ELF-1 (cell line): ENCODE measurements at regions not wholly inside any gene's neighbourhood (a gene's known extent, or its start where the extent isn't known, plus 50 kb on each side); places are given as distances from the start of the nearest gene placed in this dataset.

Experiments used
- DNase-seq: peaks from one replicate; pipeline ENCODE4 v3.0.0-alpha.2; 2016; ENCODE audit warnings: low read depth, low spot score

DNA sequence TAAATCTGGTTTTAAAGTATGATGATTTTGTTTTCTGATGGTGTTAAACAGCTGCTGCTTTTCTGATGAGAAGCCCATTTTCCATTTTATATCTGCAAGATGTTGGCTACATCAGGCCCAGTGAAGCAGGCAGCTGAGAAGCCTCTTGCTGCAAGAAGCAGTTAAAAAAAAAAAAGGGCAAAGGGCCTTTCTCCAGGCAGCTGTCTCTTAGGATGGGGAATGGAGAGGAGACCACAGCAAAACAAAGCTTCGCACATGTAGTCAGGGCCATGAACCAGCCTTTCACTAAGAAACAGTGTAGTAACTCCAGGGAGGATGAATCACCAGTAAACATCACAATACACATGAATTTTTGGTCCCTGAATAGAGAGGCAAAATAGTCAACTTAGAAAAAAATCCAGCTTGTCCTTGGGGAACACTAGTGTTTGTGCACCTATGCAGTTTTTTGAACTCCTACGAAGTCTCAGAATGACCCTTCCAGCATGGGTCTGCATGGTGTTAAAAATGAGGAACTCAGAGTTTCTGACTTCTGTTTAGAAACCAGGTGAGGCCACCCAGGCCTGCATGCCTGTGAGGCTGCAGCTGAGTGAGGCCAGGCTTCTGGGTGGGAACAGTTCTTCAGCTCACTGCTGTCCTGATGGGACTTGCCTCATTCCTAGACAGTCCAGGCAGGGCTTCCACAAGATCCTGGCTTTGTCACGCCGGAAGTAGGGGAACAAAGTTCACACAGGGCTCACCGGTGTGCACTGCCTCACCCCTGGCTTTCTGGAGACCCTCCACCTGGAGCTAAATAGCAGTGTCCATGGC is 518.7 kb downstream of the MCTP2 start:
- DNase-seq, result no peak

DNA sequence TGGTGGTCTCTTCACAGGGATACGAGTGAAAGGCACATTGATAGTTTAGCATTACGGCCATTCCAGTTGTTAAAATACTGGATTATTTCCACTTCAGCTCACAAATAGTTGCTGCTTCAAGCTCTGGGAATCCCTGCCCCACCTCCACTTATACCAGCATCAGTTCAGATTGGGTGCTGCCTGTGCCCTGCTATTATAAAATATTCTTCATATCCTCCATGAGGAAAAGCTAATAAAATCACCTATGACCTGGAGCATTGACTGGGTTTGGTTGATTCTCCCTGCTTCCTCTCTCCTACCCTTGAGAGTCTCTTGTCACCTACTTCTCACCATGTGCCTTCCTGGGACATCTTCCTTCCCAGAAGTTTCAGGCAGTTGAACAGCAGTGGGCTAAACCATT is 529.0 kb downstream of the MCTP2 start:
- DNase-seq, result no peak

DNA sequence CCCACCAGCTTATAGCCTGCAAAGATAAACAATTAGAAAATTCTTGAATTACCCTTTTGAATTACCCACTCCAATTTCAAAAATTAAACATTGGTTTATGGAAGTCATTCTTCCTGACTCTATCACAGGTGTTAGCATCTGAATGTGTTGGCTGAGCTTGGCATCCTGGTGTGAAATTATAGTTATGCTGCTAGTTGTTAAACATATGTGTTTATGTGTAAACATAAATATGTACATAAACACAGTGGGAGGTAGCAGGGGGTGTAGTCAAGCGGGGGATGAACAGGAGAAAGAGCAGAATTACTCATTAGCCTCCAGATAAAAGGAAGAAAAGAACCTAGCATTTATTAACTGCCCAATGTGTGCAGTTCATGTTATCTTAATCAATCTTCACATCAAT is 530.2 kb downstream of the MCTP2 start:
- DNase-seq, result no peak

DNA sequence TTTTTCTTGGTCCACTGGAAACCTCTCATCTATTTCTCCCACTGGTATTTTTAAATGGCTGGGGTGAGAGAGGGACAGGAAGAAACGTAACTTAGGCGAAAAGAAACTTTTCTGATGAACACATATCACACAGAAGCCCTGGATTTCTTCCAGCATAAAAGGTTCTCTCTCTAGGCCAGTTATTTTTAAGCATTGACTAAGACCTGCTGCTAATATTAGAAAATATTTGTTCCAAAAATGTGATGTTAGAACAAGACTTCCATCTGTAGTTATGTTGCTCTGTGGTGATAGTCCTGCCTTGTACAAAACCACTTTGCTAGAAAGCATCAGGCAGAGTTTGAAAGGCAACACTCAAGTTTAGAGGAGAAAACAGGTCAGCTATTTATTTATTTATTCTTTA is 537.7 kb downstream of the MCTP2 start:
- no peak for DNase-seq

DNA sequence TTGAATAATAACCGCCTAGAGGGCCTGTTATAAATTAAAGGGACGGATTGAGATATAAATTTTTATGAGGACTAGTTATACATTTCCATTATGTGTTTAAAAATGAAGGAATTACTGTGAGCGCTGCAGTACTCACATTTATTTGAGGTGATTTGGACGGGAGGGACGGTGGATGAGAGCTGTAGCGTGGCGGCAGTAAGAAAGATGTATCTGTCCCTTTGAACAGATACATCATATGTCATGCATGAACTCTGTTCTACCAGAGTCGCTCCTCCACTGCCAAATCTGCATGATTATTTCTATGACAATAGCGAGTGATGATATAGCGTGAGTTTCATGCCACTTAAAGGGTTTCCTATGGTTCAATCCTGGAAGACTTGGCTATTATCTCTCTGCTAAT is 538.8 kb downstream of the MCTP2 start:
- no peak for DNase-seq

DNA sequence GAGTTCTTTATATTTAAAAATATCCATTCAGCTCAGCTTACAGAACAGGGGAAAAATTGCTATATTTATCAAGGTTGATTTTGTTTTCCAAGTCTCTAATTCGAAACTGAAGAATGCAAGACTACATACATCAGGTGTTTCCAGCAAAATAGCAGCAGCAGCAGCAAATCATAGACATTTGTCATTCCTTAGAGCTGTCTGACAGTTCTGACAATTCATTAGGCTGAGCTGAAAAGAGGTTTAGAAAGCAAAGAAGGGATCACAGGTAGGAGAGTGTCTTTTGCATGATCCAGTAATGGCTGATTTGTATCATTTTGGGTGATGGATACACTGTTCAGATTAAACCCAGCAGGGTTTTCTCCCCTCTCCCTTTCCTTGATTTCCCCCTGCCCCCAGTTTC is 545.7 kb downstream of the MCTP2 start:
- no peak for DNase-seq

DNA sequence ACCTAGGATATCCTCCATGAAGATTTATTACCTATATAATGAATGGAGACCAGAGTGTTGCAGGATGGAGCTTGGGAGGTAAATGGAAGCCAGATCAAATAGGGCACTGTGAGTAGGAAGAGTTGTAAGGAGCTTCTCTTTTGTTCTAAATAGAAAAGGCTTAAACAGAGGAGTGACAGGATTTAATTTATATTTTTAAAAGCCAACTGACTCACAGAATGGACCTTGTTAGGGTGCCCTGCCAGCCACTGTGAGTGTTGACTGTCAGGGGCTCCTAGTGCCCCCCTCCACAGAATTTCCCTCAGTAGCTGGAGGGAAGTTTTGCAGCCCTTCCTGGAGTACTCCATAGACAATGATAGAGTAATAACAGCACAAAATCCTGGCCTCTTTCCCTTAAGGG is 547.5 kb downstream of the MCTP2 start:
- DNase-seq, result no peak

DNA sequence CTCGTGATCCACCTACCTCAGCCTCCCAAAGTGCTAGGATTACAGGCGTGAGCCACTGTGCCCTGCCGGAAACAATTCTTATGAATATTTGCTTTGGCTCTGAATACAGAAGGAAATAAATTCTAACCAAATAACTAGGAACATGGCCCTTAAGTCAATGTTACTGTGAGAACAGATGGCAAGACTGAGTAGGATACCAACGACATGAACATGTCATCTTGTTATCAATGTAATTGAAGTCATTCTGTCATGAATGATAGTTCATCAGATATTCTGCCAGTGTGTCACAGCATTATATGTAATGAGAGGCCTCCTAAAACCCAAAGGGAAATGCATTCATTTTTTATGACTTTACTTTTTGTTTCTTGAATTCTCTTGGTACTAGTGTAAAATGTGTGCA is 548.8 kb downstream of the MCTP2 start:
- DNase-seq, result no peak

DNA sequence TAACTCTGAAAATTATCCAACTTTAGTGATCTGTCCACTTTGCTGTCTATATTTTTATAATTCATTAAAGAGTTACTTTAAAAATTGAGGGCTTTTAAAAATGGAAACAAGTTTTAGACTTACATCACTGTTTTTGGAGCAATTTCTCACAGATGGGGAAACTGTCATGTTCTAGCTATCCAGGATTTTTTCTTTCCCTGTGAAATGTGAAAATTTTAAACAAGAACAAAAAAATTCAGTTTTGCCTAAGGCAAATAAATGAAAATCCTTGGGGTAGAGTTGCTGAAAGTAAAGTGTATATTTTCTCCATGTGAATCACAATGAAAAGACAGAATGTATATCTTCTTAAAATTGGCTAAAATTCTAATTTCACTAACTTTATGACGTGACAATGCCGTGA is 553.7 kb downstream of the MCTP2 start:
- DNase-seq, result no peak

DNA sequence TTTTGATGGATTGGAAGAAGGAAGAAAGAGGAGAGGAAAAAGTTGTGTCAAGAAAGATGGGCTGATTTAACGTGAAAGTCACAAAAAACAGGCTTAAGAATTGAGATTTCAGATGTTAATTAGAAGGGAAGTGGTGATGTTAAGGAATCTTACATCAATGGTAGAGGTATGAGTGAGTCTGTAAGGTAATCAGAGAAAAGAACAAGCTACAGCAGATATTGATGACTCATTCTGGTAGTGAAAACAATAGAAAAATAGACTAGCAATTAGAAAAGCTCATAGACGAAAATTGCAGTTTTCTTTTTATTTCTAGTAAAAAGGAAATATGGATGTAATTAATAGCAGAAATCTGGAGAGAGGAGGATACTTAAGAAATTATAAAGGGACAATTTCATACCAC is 559.6 kb downstream of the MCTP2 start:
- DNase-seq, result no peak

DNA sequence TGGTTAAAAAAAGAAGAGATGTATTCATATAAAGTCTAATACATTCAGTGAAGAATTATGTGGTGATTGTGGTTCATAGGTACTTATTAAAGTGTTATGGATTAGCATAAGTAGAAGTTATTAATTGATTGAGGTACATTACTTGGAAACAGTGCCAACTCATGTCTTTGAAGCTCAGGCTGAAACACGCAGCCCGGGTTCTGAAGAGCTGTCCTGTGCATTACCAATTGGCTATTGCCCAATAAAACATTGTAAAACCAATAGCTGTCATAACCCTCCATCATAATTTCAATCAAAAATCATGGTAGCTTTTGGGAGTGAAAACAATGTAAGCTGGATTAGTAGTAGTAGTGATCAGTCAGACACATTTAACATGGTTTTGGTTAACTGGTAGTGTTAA is 560.1 kb downstream of the MCTP2 start:
- no peak for DNase-seq

DNA sequence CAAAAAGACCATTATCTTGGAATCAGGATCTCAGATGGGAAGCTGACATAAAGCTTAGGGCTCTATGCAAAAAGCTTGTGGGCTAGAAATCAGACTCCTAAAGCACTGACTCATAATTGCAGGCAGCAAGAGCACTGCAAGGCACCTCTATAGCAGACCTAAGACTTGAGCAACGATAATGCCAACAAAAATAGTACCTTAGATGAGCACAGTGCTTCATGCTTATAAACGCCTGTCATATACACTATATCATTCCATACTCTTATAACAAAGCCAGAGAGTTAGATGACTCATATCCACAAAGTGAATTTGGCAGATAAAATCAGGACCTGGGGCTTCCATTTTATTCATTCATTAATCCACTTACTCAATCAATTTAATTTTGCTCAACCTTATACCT is 560.8 kb downstream of the MCTP2 start:
- DNase-seq, result no peak

DNA sequence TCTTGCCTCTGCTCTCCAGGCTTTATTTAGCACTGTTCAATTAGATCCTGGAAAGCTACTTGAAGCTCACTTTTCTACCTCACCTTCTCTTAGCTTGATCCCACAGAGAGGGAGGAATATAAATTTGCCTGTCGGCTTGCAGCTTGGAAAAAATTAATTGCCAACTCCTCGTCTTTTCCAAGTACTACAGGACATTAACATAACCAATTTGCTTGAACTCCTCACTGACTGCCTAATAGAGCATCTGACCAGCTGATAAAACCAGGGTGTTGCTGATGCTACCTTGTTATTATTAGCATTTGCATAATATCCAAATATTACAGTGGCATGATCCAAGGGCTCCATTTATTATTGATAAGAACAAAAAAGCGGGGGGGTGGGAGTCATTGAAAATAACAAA is 561.8 kb downstream of the MCTP2 start:
- DNase-seq, result no peak

DNA sequence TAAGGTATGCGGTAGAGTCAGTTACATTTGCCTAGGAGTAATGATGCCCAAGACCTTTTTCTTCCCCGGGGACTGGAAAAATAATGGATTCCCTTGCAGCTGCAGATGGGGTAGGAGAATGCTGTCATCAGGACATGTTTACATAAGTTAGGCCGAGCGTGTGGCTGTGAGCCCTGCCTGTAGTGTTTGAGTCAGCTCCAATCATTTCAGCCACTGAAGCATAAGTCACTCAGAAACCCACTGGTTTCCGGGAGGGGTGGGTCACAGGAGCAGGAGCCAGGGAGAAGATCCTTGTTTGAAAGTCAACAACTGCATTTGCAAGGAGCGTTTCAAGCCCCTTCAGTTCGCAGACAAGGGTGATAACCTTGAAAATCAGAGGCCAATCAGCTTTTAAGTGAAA is 562.3 kb downstream of the MCTP2 start:
- peak; percentile 5 for DNase-seq

DNA sequence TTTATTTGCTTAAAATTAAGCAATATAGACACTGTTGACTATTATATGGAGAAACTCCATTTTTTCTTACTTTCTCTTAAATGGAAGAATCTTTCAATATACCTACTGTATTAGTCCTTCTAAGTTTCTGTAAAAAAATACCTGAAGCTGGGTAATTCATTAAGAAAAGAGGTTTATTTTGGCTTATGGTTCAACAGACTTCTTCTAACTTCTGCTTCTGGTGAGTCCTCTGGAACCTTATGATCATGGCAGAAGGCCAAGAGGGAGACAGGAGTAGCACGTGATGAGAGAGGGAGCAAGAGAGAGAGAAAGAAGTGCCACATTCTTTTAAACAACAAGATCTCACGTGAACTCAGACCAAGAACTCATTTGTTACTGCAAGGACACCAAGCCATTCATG is 573.3 kb downstream of the MCTP2 start:
- no peak for DNase-seq

DNA sequence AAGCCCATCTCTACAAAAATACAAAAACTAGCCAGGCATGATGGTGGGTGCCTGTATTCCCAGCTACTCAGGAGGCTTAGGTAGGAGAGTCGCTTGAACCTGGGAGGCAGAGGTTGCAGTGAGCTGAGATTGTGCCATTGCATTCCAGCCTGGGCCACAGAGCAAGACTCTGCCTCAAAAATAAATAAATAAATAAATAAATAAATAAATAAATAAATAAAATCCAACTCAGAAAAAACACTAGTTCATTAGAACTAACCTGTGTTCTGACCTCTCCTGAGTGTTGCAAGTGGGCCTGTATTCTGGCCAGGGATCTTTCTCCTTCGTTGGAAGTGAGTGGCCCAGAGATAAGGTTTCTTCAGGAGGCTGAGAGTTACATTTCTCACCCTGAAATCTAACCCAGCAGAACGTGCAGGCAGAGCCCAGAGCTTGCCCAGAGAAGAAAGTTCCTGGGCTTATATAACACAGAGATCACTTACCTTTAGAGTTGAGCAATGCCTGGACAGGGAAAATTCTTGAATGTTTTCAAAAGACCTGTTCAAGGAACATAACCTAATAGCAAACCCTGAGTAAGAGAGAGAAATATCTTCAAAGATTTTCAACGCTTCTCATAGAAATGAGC is 583.9 kb downstream of the MCTP2 start:
- no peak for DNase-seq

DNA sequence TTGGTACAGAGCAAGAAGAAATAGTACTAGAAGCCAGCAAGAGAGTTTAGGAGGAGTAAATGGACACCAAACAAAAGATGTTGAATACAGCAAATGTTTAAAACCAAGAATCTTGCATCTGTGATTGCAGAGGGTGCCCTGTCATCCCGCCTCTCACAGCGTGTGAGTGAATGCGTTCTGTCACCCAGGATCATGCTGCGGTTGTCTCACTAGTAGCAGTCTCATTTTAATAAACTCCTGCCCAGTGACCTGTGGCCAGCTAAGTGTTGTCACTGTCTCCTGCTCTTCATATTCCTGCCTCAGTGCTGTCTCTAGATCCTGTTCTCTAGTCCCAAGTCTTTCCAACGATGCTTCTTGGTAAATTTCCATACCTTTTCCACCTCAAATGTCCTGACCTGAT is 584.6 kb downstream of the MCTP2 start:
- no peak for DNase-seq

DNA sequence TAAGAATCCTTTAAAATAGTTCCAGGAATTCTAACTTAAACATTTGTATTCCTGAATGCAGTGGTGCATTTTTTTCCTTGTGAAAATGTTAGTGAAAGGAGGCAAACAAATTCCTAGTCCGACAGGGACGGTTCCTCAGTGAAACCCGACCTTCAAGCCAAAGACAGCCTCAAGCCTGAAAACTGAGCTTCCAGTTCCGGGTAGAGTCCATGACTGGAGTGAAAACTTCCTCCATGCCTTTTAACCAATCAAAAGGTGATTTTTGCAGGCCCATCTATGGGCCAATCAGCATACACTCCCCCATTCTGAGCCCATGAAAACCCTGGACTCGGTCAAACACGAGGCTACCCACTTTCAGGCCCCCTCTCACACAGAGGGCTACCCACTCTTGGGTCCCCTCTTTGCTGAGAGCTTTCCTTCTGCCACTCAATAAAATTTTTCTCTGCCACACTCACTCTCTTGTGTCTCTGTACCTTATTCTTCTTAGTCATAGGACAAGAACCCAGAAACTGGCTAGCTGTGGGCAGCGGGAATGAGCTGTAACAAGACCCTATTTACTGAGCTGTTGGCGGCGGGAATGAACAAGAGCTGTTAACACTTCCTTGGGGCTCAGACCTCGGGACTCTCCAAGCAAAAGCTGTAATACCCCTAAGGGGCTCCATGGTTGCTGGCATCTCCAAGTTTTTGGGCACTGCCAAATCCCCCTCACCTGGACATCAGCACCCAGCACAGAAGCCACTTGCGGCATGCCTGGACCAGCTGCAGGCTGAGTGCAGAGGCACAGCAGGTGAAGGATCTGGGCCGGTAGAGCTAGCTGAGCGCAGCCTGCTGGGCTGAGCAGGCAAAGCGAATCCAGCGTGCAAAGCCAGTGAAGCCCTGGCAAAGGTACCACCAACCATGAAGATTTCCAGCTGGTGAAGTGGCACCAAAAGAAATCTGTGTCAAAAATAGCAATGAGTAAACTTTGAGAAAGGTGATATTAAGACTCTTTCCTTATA is 598.8 kb downstream of the MCTP2 start:
- no peak for DNase-seq

DNA sequence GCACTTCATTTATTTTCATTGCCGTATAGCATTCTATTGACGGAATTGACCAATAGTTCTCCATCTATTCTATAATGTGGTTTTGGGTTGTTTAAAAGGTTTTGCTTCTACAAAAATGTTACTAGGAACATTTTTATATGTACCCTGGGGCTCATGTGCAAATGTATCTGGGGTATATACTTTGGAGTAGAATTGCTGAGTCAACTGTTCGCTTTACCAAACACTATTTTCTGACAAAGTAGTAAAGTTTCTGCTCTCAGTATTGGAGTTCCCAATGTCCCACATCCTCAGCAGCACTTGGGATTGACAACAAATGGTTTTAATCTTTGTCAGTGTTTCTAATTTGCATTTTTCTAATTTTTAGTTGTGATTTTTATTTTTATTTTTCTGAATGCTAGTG is 602.6 kb downstream of the MCTP2 start:
- no peak for DNase-seq

DNA sequence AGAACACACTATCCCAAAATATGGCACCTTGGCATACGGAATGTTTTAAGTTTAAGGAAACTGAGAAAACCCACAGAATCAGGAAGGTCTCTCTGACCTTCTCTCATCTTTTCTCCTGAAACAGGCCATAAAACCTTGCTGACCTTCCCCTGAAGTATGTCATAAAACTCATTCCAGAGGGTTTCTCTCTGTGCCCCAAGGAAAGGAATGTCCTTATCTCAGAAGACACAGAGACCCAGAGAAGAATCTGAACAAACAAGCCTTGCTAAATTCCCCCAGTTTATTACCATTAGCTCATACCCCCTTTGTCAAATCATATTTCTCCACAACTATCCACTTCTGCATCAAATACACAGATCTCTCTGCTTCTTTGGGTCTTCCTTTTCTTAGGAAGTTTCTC is 603.1 kb downstream of the MCTP2 start:
- peak; percentile 50 for DNase-seq

DNA sequence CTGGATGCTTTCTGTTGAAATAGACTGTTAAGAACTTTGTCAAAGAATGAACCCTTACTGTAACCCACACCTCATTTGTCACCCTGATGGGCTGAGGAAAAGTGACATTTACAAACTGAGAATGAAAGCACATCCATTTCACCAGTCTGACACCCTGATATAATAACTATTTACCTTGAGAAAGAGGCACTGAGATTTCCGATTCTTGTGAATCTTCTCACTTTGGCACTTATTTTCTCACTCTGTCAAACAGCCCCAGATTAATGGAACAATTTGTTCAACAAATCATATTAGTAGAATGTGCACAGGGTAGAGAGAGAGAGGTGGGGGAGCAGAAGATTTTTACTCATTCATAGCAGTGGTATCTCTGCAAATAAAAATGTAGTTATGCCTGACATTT is 606.9 kb downstream of the MCTP2 start:
- no peak for DNase-seq
